Esophagus muscularis mucosa (tissue), 4 donors: ENCODE measurements at regions not wholly inside any gene's neighbourhood (a gene's known extent, or its start where the extent isn't known, plus 50 kb on each side); places are given as distances from the start of the nearest gene placed in this dataset.

Source experiments
- DNase-seq: peaks from one replicate; pipeline ENCODE4 v3.0.0-alpha.2; 2017; ENCODE audit errors: extremely low spot score
- H3K27ac ChIP-seq, 4 donors: fragments of 200-600 bp; sonication (generic); replicated peaks in 1 of 4; 1 replicate in 3 of 4; 2 replicates in 1 of 4; pipeline ENCODE4 v1.5.1; 2016 to 2019; ENCODE audit warnings: mild to moderate bottlenecking in 1 of 4
- H3K27me3 ChIP-seq, 4 donors: fragments of 200-600 bp; sonication (generic); one replicate each; pipeline versions ENCODE4 v1.5.1 to v1.6.0; 2016 to 2019
- H3K36me3 ChIP-seq, 4 donors: fragments of 200-600 bp; sonication (generic); one replicate each; pipeline ENCODE4 v1.5.1; 2016 to 2019
- H3K4me1 ChIP-seq, 4 donors: fragments of 200-600 bp; sonication (generic); one replicate each; pipeline ENCODE4 v1.5.1; 2016 to 2019
- H3K4me3 ChIP-seq, 4 donors: fragments of 200-600 bp; sonication (generic); 1 replicate in 2 of 4; 2 replicates in 2 of 4; pipeline ENCODE4 v1.5.1; 2016 to 2019; ENCODE audit warnings: mild to moderate bottlenecking in 4 of 4, moderate library complexity in 1 of 4
- H3K9me3 ChIP-seq, 4 donors: fragments of 200-600 bp; sonication (generic); 1 replicate in 3 of 4; 2 replicates in 1 of 4; pipeline ENCODE4 v1.5.1; 2016 to 2019
- CTCF ChIP-seq, 3 experiments: fragments of 200-600 bp in 2 of 3; fragments of 450-650 bp in 1 of 3; sonication (generic) in 2 of 3; IDR thresholded peaks; one replicate each; pipeline ENCODE4 v1.5.1; 2017 to 2019; ENCODE audit warnings: antibody characterized with exemption in 3 of 3, mild to moderate bottlenecking in 2 of 3, moderate library complexity in 1 of 3
- EP300 ChIP-seq: sonication (generic); formaldehyde crosslinking; IDR thresholded peaks from one replicate; pipeline ENCODE4 v1.6.1; 2017; ENCODE audit warnings: antibody characterized with exemption
- POLR2A ChIP-seq: fragments of 450-650 bp; IDR thresholded peaks from one replicate; pipeline ENCODE4 v1.6.1; 2017; ENCODE audit warnings: antibody characterized with exemption, moderate library complexity, mild to moderate bottlenecking, low read depth
- POLR2AphosphoS5 ChIP-seq, 2 donors: sonication (generic); formaldehyde crosslinking; IDR thresholded peaks; one replicate each; pipeline ENCODE4 v1.6.1; 2017; ENCODE audit warnings: antibody characterized with exemption in 2 of 2
- WGBS: methylation state at CpG from one replicate; pipeline ENCODE4 v1.1.5; 2018; 5-methylcytosine and 5-hydroxymethylcytosine counted together
- intact Hi-C: fragments of 100-400 bp; cut with DNase I; formaldehyde crosslinking; loops from one replicate; pipeline ENCODE4 v1.15.1; 2023

- no peak for TF ChIP-seq EP300
- TF ChIP-seq CTCF (IDR thresholded peaks at IDR 0.05), result no peak
- H3K4me3 ChIP-seq, result no peak overlapping the region
- no peaks in the 10 kb centered on the region for H3K4me1 ChIP-seq
- DNase-seq, result no peak
- intact Hi-C loops, result no loop called here
- H3K9me3 ChIP-seq, result no peaks in the 10 kb centered on the region
- no peaks in the 10 kb centered on the region for H3K27me3 ChIP-seq
- H3K36me3 ChIP-seq, result no peaks in the 10 kb centered on the region
- no peak overlapping the region for H3K27ac ChIP-seq
- WGBS, result 78% methylated on average over 6 of the region's 6 CpGs
Observed at GRCh38 chr12:91785655-91786498, 359.8 kb downstream of the BTG1 start.

GRCh38 chr12:91781114-91781513 is 364.5 kb downstream of the BTG1 start:
- H3K27me3 ChIP-seq, result no peaks in the 10 kb centered on the region
- TF ChIP-seq CTCF (IDR thresholded peaks at IDR 0.05) (no peak), POLR2A (no peak), EP300 (no peak), POLR2AphosphoS5 (IDR thresholded peaks at IDR 0.05) (no peak)
- no peak overlapping the region for H3K4me3 ChIP-seq
- WGBS, result 93% methylated on average over 2 of the region's 2 CpGs
- H3K27ac ChIP-seq, result no peak overlapping the region
- DNase-seq, result no peak
- intact Hi-C loops, result no loop called here
- no peaks in the 10 kb centered on the region for H3K36me3 ChIP-seq
- peaks cover 0 to 11% (median 7%) of the 10 kb centered on the region in 4 donors for H3K4me1 ChIP-seq
- H3K9me3 ChIP-seq, result no peaks in the 10 kb centered on the region

GRCh38 chr12:91778938-91779400 is 366.7 kb downstream of the BTG1 start:
- DNase-seq, result no peak
- TF ChIP-seq POLR2A (no peak), POLR2AphosphoS5 (IDR thresholded peaks at IDR 0.05) (no peak), EP300 (no peak), CTCF (IDR thresholded peaks at IDR 0.05) (no peak)
- H3K36me3 ChIP-seq, result no peaks in the 10 kb centered on the region
- no peaks in the 10 kb centered on the region for H3K9me3 ChIP-seq
- WGBS, result 53% methylated on average over 6 of the region's 6 CpGs
- intact Hi-C loops, result no loop called here
- no peaks in the 10 kb centered on the region for H3K27me3 ChIP-seq
- H3K4me1 ChIP-seq, result peaks cover 0 to 18% (median 14%) of the 10 kb centered on the region in 4 donors
- H3K27ac ChIP-seq, result peak overlapping the region in 2 of 4 donors; percentile 9 to 11
- no peak overlapping the region for H3K4me3 ChIP-seq

GRCh38 chr12:91778091-91778832 is 367.4 kb downstream of the BTG1 start:
- H3K27ac ChIP-seq, result peak overlapping the region in 2 of 4 donors; percentile 9 to 11
- H3K4me3 ChIP-seq, result no peak overlapping the region
- no peaks in the 10 kb centered on the region for H3K36me3 ChIP-seq
- H3K27me3 ChIP-seq, result no peaks in the 10 kb centered on the region
- DNase-seq, result no peak
- intact Hi-C loops, result no loop called here
- peaks cover 0 to 18% (median 14%) of the 10 kb centered on the region in 4 donors for H3K4me1 ChIP-seq
- WGBS, result 55% methylated on average over 3 of the region's 3 CpGs
- TF ChIP-seq POLR2A, result no peak
- no peak for TF ChIP-seq EP300
- no peaks in the 10 kb centered on the region for H3K9me3 ChIP-seq

- Histone ChIP-seq H3K27me3 (no peaks in the 10 kb centered on the region), H3K36me3 (no peaks in the 10 kb centered on the region), H3K4me3 (no peak overlapping the region), H3K27ac (no peak overlapping the region), H3K4me1 (peaks cover 0 to 18% (median 14%) of the 10 kb centered on the region in 4 donors), H3K9me3 (no peaks in the 10 kb centered on the region)
- 94% methylated on average over 6 of the region's 6 CpGs for WGBS
- intact Hi-C loops, result no loop called here
- no peak for DNase-seq
- TF ChIP-seq EP300 (no peak), CTCF (IDR thresholded peaks at IDR 0.05) (no peak), POLR2A (no peak), POLR2AphosphoS5 (IDR thresholded peaks at IDR 0.05) (no peak)
Observed at GRCh38 chr12:91777268-91777992, 368.2 kb downstream of the BTG1 start.
